Activated CD8-positive, alpha-beta T cell treated with anti-CD3 and anti-CD28 coated beads, Interleukin-2, amount 10 ng/mL, durations not matched to agents 7 days and 5 days (primary cell): ENCODE measurements at regions not wholly inside any gene's neighbourhood (a gene's known extent, or its start where the extent isn't known, plus 50 kb on each side); places are given as distances from the start of the nearest gene placed in this dataset.
A peak's percentile ranks its signal among the peaks of the same experiment; 100 is the strongest.
"Not testable (repeated sequence)": the region's sequence is repeated elsewhere in the genome, so short reads cannot be mapped to it uniquely, and the experiment has no call there.

ENCODE experiments used
- ATAC-seq: fragments of 150-1000 bp; cut with Tn5 transposase; one replicate; pipeline ENCODE4 v1.10.0; 2021; ENCODE audit warnings: moderate library complexity
- CTCF ChIA-PET: fragments of 350-600 bp; sonication (Branson Sonifier 250); formaldehyde crosslinking; loops from one replicate; lab custom pipeline; 2021; ENCODE audit warnings: antibody characterized with exemption; lab: Charles Lee
- POLR2A ChIA-PET: fragments of 350-600 bp; sonication (Branson Sonifier 250); formaldehyde crosslinking; loops from one replicate; lab custom pipeline; 2021; ENCODE audit warnings: antibody characterized with exemption; lab: Charles Lee
- DNase-seq: peaks from one replicate; pipeline ENCODE4 v3.0.0-alpha.2; 2020
- H3K27ac Mint-ChIP-seq: one replicate; pipeline ENCODE4 v1.8.0; 2021; ENCODE audit warnings: mild to moderate bottlenecking, mixed read lengths
- H3K27me3 Mint-ChIP-seq: one replicate; pipeline ENCODE4 v1.8.0; 2021; ENCODE audit warnings: low read depth, mixed read lengths
- H3K36me3 Mint-ChIP-seq: one replicate; pipeline ENCODE4 v1.8.0; 2021; ENCODE audit warnings: low read depth, mixed read lengths
- H3K4me1 Mint-ChIP-seq: one replicate; pipeline ENCODE4 v1.8.0; 2021; ENCODE audit warnings: low read depth, mixed read lengths
- H3K4me3 Mint-ChIP-seq: one replicate; pipeline ENCODE4 v1.8.0; 2021; ENCODE audit warnings: mild to moderate bottlenecking, mixed read lengths
- H3K9me3 Mint-ChIP-seq: one replicate; pipeline ENCODE4 v1.8.0; 2022; ENCODE audit warnings: mixed read lengths; ENCODE audit not compliant: insufficient read depth

- POLR2A ChIA-PET, result no interaction called here
- CTCF ChIA-PET, result interaction anchor here (0.9 to 1.4 kb wide), 2 partner anchors 10 to 173 kb away, joined by 3 to 4 read pairs; no protein-coding TSS in a partner anchor
- Mint-ChIP-seq H3K27me3 (peaks cover 12% of the 10 kb centered on the region), H3K9me3 (peaks cover 5% of the 10 kb centered on the region), H3K4me3 (no peak overlapping the region), H3K4me1 (peaks cover 70% of the 10 kb centered on the region), H3K36me3 (peaks cover 35% of the 10 kb centered on the region), H3K27ac (peak overlapping the region; percentile 44)
- DNase-seq (no peak), ATAC-seq (no peak)
These were observed 102.8 kb upstream of the EGLN3 start for GRCh38 chr14:34053666-34054065.

DNA sequence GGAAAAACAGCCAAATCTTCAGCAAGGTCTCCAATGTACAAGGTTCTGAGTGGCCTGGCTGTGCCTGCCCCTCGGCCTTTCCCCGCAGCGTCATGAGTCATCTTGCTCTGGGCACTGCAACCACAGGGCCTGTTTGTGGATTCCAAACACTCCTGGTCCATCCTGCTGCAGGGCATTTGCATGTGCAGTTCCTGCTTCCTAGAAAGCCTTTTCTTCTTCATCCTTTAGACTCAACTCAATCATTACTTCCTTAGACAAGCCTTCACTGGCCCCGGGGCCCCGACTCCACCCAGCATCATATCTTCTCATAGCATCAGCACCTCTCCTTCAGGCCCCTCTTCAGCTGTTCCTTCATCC is 101.8 kb upstream of the EGLN3 start:
- peak overlapping the region; percentile 53 for H3K27ac Mint-ChIP-seq
- ATAC-seq (no peak), DNase-seq (no peak)
- H3K4me3 Mint-ChIP-seq, result no peak overlapping the region
- CTCF ChIA-PET, result interaction anchor here (1.1 to 1.9 kb wide), 5 partner anchors 7 to 214 kb away, joined by 3 to 5 read pairs (median 3); no protein-coding TSS in a partner anchor
- POLR2A ChIA-PET, result interaction anchor here (1.2 kb wide), 1 partner anchor 7 kb away, joined by 3 read pairs; no protein-coding TSS in a partner anchor
- peaks cover 70% of the 10 kb centered on the region for H3K4me1 Mint-ChIP-seq
- peaks cover 5% of the 10 kb centered on the region for H3K9me3 Mint-ChIP-seq
- peaks cover 35% of the 10 kb centered on the region for H3K36me3 Mint-ChIP-seq
- H3K27me3 Mint-ChIP-seq, result peaks cover 12% of the 10 kb centered on the region

DNA sequence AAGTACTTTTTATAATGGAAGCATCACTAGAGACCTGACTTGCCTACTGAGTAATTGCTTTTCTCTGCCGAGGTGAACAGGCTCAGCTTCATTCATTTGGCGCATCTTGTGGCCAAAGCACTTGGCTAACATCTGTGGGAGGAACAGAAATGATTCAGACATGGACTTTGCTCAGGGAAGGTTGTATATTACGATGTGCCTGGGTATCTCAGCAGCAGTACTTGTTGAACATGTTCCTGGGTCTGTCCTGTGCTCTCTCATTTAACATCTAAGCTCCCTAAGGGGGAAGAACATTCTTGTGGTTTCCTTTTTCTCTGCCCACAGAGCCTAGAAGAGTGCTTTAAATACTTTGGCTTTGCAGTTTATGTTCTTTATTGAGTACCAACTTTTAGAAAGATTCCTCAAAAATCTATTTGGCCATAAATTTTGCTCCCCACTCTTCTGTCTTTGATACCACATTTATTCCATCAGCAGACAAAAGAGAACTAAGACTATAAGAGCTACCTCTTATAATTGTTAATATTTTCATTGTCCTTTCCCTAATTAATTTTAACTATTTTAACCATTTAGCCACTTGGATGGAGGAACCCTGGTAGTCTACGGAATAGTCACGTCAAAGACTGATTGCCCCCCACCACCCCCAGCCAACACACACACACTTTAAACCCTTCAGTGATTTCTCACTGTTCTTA is 101.2 kb upstream of the EGLN3 start:
- ChIA-PET CTCF (interaction anchor here (1.1 to 1.9 kb wide), 5 partner anchors 8 to 214 kb away, joined by 3 to 5 read pairs (median 3); no protein-coding TSS in a partner anchor), POLR2A (interaction anchor here (1.2 kb wide), 1 partner anchor 8 kb away, joined by 3 read pairs; no protein-coding TSS in a partner anchor)
- Mint-ChIP-seq H3K27ac (peak overlapping the region; percentile 53), H3K27me3 (peaks cover 11% of the 10 kb centered on the region), H3K4me3 (peak overlapping the region; percentile 9), H3K36me3 (peaks cover 39% of the 10 kb centered on the region), H3K4me1 (peaks cover 72% of the 10 kb centered on the region), H3K9me3 (peaks cover 5% of the 10 kb centered on the region)
- peak; percentile 63 for ATAC-seq
- no peak for DNase-seq

DNA sequence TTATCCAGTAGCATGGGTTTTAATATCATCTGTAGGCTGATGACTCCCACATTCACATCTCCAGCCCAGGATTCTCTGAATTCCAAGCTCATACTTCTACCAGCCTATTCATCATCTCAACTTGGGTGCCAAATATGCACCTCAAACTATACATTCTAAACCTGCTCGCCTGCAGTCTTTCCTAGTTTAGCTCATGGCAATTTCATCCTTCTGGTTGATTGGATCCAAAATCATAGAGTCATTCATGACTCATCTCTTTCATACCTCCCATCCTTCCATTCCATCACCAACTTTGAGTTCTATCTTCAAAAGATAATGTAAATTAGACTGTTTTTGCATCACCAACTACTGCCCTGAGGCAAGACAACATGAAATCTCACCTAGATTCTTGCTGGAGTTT is 99.7 kb upstream of the EGLN3 start:
- H3K4me1 Mint-ChIP-seq, result peaks cover 74% of the 10 kb centered on the region
- no peak overlapping the region for H3K4me3 Mint-ChIP-seq
- no peak for ATAC-seq
- ChIA-PET POLR2A (no interaction called here), CTCF (no interaction called here)
- peaks cover 40% of the 10 kb centered on the region for H3K36me3 Mint-ChIP-seq
- H3K9me3 Mint-ChIP-seq, result peaks cover 5% of the 10 kb centered on the region
- H3K27ac Mint-ChIP-seq, result peak overlapping the region; percentile 31
- peaks cover 11% of the 10 kb centered on the region for H3K27me3 Mint-ChIP-seq
- DNase-seq, result no peak

DNA sequence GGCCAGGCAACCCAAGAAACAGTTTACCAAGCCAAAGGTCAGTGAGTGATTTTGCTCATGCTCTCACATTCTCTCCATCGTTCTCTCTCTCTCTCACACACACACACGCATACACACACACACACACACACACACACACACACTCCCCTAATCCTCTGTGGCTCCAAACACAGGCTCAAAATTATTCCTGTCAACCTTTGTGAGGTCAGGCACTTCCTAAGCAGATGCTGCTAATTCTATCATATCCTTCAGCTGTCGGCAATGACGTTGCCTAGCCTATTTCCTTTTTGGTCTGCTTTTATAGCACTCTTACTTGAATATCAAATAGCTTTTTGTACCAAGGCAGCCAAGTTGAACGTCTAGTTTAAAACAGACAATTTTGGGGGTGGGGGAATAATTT is 98.9 kb upstream of the EGLN3 start:
- Mint-ChIP-seq H3K27ac (peak overlapping the region; percentile 71), H3K27me3 (peaks cover 11% of the 10 kb centered on the region), H3K4me1 (peaks cover 71% of the 10 kb centered on the region), H3K4me3 (no peak overlapping the region), H3K36me3 (peaks cover 41% of the 10 kb centered on the region), H3K9me3 (peaks cover 5% of the 10 kb centered on the region)
- ChIA-PET POLR2A (no interaction called here), CTCF (no interaction called here)
- no peak for DNase-seq
- no peak for ATAC-seq

GRCh38 chr14:34049187-34049586 is 98.3 kb upstream of the EGLN3 start:
- POLR2A ChIA-PET, H3K27ac Mint-ChIP-seq, H3K4me3 Mint-ChIP-seq, CTCF ChIA-PET, DNase-seq, ATAC-seq, H3K9me3 Mint-ChIP-seq: not testable (repeated sequence)
- H3K4me1 Mint-ChIP-seq, result peaks cover 74% of the 10 kb centered on the region
- peaks cover 11% of the 10 kb centered on the region for H3K27me3 Mint-ChIP-seq
- peaks cover 45% of the 10 kb centered on the region for H3K36me3 Mint-ChIP-seq

GRCh38 chr14:34046799-34047520 is 96.1 kb upstream of the EGLN3 start:
- ATAC-seq, result no peak
- DNase-seq, result no peak
- Mint-ChIP-seq H3K4me1 (peaks cover 74% of the 10 kb centered on the region), H3K36me3 (peaks cover 50% of the 10 kb centered on the region), H3K27me3 (peaks cover 11% of the 10 kb centered on the region), H3K4me3 (no peak overlapping the region), H3K27ac (peak overlapping the region; percentile 59), H3K9me3 (peaks cover 5% of the 10 kb centered on the region)
- ChIA-PET POLR2A (no interaction called here), CTCF (interaction anchor here (1.5 kb wide), 1 partner anchor 9 kb away, joined by 4 read pairs; no protein-coding TSS in a partner anchor)

DNA sequence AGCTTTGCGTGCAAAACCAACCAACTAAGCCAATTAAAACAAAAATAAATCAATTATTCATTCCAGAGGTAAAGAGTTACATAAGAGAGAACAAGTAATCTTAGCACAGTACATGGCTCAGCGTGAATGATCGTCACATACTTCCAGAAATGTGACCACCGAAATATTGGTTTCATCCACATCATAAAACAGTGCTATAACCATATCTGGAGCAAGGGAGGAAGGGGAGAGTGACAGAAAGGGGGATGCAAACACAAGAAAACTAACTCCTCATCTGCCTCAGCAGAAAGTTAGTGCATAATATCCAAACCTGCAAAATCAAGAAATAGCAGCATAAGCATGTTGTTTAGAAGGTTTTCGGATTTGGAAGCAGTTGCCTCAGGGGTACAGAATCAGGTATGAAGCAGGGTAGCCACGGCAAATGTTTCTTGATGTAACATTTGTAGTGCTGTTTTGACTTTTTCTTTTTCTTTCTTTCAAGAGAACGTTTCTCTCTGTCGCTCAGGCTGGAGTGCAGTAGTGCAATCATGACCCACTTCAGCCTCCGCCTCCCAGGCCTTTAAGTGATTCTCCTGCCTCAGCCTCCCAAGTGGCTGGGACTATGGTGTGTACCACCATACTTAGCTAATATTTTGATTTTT is 93.9 kb upstream of the EGLN3 start:
- ATAC-seq (no peak), DNase-seq (no peak)
- Mint-ChIP-seq H3K9me3 (no peaks in the 10 kb centered on the region), H3K27me3 (peaks cover 18% of the 10 kb centered on the region), H3K27ac (peak overlapping the region; percentile 84), H3K4me3 (no peak overlapping the region), H3K36me3 (peaks cover 43% of the 10 kb centered on the region), H3K4me1 (peaks cover 72% of the 10 kb centered on the region)
- CTCF ChIA-PET, result interaction anchor here (0.9 to 1.4 kb wide), 2 partner anchors 9 to 21 kb away, joined by 3 to 4 read pairs; no protein-coding TSS in a partner anchor
- POLR2A ChIA-PET, result interaction anchor here (1.4 kb wide), 1 partner anchor 49 kb away, joined by 5 read pairs; no protein-coding TSS in a partner anchor

- Mint-ChIP-seq H3K4me1 (peaks cover 72% of the 10 kb centered on the region), H3K9me3 (no peaks in the 10 kb centered on the region), H3K4me3 (peak overlapping the region; percentile 55), H3K36me3 (peaks cover 47% of the 10 kb centered on the region), H3K27me3 (peaks cover 19% of the 10 kb centered on the region), H3K27ac (peak overlapping the region; percentile 84)
- CTCF ChIA-PET, result interaction anchor here (0.8 to 1.6 kb wide), 3 partner anchors 10 to 54 kb away, joined by 3 to 6 read pairs (median 4); no protein-coding TSS in a partner anchor
- ATAC-seq, result no peak
- no peak for DNase-seq
- POLR2A ChIA-PET, result interaction anchor here (0.7 to 1.4 kb wide), 5 partner anchors 9 to 49 kb away, joined by 3 to 7 read pairs (median 5); no protein-coding TSS in a partner anchor
These were observed 93.4 kb upstream of the EGLN3 start for GRCh38 chr14:34044373-34044637.

GRCh38 chr14:34043627-34044372 is 92.9 kb upstream of the EGLN3 start:
- Mint-ChIP-seq H3K4me1 (peaks cover 74% of the 10 kb centered on the region), H3K27ac (peak overlapping the region; percentile 84), H3K9me3 (no peaks in the 10 kb centered on the region), H3K4me3 (peak overlapping the region; percentile 55), H3K27me3 (peaks cover 19% of the 10 kb centered on the region), H3K36me3 (peaks cover 45% of the 10 kb centered on the region)
- peak; percentile 96 for ATAC-seq
- ChIA-PET POLR2A (interaction anchor here (0.6 to 1.4 kb wide), 6 partner anchors 8 to 50 kb away, joined by 3 to 7 read pairs (median 5); no protein-coding TSS in a partner anchor), CTCF (interaction anchor here (0.8 to 1.6 kb wide), 6 partner anchors 10 to 55 kb away, joined by 3 to 6 read pairs (median 4); no protein-coding TSS in a partner anchor)
- DNase-seq, result peak; percentile 95

DNA sequence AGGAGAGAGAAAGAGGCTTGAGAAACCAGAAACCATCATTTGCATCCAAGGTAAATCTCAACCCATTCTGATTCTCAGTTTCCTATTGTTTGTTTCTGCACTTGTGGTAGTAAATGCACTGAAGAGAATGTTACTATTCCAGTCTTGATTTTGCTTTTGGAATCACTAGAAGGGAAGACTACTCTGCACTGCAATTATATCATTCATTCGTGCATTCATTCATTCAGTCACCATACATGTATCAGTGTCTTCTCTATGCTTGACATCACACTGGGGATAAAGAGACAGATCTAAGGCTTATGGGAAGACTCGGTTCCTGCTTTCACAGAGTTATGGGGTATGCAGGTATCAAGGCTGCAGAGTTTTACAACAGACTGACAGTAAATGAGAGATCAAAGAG is 90.3 kb upstream of the EGLN3 start:
- Mint-ChIP-seq H3K9me3 (no peaks in the 10 kb centered on the region), H3K4me1 (peaks cover 65% of the 10 kb centered on the region), H3K27ac (no peak overlapping the region), H3K36me3 (peaks cover 36% of the 10 kb centered on the region), H3K27me3 (peaks cover 16% of the 10 kb centered on the region), H3K4me3 (no peak overlapping the region)
- ChIA-PET POLR2A (no interaction called here), CTCF (no interaction called here)
- ATAC-seq (no peak), DNase-seq (no peak)
